ENCODE measurements at regions not wholly inside any gene's neighbourhood (a gene's known extent, or its start where the extent isn't known, plus 50 kb on each side); places are given as distances from the start of the nearest gene placed in this dataset.

DNA sequence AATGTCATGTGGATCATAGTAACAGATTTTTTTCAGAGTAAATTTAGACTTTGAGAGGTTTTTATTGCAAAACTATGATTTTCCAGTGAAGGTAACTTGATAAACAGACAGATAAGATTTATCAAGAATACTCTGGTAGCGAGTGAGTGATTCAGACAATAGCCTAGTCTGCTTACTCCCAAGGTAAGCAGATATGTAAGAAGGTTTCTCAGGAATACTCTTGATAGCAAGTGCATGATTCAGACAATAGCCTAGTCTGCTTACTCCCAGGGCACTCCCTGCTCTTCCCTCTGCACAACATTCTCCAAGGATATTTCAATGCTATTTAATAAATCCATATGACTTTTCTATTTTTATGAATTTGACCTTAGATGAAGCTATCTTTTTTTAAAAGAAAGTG, 1881.5 kb downstream of the EFNA5 start:
- no peak overlapping the region for H3K4me3 ChIP-seq (ENCODE audit: low read depth, low read length)
- in situ Hi-C loops (cut with HindIII; ENCODE audit: low sequenced_read_pairs), result no loop called here
- TF ChIP-seq, protein P1, sequence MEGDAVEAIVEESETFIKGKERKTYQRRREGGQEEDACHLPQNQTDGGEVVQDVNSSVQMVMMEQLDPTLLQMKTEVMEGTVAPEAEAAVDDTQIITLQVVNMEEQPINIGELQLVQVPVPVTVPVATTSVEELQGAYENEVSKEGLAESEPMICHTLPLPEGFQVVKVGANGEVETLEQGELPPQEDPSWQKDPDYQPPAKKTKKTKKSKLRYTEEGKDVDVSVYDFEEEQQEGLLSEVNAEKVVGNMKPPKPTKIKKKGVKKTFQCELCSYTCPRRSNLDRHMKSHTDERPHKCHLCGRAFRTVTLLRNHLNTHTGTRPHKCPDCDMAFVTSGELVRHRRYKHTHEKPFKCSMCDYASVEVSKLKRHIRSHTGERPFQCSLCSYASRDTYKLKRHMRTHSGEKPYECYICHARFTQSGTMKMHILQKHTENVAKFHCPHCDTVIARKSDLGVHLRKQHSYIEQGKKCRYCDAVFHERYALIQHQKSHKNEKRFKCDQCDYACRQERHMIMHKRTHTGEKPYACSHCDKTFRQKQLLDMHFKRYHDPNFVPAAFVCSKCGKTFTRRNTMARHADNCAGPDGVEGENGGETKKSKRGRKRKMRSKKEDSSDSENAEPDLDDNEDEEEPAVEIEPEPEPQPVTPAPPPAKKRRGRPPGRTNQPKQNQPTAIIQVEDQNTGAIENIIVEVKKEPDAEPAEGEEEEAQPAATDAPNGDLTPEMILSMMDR (IDR thresholded peaks at IDR 0.05; ENCODE audit: low read depth, low read length), result no peak
- no peak for DNase-seq (ENCODE audit: low read depth, low spot score)

DNA sequence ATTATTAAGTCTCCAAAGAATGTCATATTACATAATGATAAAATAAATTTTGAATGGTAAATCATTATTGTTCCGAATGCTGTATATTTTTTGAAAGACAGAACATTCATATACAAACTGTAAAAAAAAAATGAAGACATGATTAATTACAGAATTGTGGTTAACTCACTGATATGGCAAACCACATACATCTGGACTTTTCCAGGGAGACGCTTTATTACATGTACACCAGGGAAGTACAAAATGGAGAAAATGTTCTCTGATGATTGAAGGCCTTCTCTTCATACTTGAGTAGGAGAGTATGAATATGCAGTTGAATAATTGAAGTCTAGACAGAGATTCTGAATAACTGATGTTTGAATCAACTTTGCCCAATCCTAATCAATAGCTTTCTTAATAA, 1886.9 kb downstream of the EFNA5 start:
- no peak for DNase-seq (ENCODE audit: low read depth, low spot score)
- in situ Hi-C loops (cut with HindIII; ENCODE audit: low sequenced_read_pairs), result no loop called here
- no peak overlapping the region for H3K4me3 ChIP-seq (ENCODE audit: low read depth, low read length)
- TF ChIP-seq, protein P1 (IDR thresholded peaks at IDR 0.05; ENCODE audit: low read depth, low read length), result no peak

DNA sequence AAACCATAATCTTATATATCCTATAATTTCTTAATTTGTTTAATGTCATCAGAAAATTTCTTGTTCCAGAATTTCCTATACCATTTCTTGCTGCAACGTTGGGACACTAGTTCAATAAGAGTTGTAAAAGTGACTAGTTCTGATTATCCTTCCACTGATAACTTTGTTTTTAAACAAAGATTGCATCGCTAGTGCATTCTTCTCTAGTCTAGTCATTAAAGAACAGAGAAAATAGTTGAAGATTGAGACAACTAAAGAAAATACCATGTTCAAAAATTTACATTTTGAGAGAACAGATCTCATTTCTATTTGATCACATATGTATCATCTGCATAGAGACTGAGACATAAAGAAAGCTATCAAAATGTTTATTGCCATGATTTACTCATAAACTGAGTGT, 1888.2 kb downstream of the EFNA5 start:
- peak; percentile 6 for DNase-seq (ENCODE audit: low read depth, low spot score)
- TF ChIP-seq, protein P1 (IDR thresholded peaks at IDR 0.05; ENCODE audit: low read depth, low read length), result no peak
- no peak overlapping the region for H3K4me3 ChIP-seq (ENCODE audit: low read depth, low read length)
- in situ Hi-C loops (cut with HindIII; ENCODE audit: low sequenced_read_pairs), result no loop called here

DNA sequence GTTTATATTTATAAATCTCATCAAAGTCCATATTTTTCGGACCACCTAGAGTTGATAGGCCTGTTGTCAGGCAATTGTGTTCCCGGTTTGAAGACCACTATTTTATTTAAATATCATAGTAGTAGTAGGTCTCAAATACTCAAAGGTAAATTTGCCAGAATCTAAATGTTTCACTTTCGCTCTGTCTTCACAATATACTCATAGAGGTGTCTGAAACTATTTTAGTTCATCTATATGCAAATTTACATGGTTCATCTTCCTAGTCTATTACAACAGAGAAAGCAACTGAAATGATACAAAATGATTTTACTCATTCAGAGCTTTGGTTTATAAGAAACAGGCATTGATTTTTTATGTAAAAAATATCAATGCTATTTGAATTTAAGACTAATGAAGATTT, 1897.5 kb downstream of the EFNA5 start:
- no peak for DNase-seq (ENCODE audit: low read depth, low spot score)
- no peak overlapping the region for H3K4me3 ChIP-seq (ENCODE audit: low read depth, low read length)
- in situ Hi-C loops (cut with HindIII; ENCODE audit: low sequenced_read_pairs), result no loop called here
- TF ChIP-seq, protein P1 (IDR thresholded peaks at IDR 0.05; ENCODE audit: low read depth, low read length), result no peak

DNA sequence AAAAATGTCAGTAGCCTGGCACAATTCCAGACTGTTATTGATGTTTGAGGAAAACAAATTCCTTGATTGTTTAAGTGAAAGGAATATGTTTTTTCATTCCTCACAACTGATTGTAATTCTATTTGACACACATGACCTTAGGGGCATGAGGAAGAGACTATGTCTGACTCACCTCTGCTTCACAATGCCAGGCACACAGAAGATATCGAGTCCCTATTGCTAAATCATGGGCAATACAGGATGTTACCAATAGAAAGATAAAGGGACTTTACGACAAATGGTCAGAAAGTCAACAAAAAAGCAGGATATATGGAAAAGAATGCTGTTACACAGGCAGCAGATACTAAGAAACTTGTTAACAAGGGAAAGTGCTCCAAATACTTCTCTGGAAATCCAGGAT, 1903.5 kb downstream of the EFNA5 start:
- H3K4me3 ChIP-seq (ENCODE audit: low read depth, low read length), result no peak overlapping the region
- in situ Hi-C loops (cut with HindIII; ENCODE audit: low sequenced_read_pairs), result no loop called here
- TF ChIP-seq, protein P1 (IDR thresholded peaks at IDR 0.05; ENCODE audit: low read depth, low read length), result no peak
- DNase-seq (ENCODE audit: low read depth, low spot score), result no peak

DNA sequence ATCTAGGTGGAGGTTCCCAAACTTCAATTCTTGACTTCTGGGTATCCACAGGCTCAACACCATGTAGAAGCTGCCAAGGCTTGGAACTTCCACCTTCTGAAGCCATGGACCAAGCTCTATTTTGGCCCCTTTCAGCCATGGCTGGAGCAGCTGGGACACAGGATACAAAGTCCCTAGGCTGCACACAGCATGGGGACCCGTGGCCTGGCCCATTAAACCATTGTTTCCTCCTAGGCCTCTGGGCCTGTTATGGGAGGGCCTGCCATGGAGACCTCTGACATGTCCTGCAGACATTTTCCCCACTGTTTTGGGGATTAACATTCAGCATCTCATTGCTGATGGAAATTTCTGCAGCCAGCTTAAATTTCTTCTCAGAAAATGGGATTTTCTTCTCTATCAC, 1908.0 kb downstream of the EFNA5 start:
- no peak overlapping the region for H3K4me3 ChIP-seq (ENCODE audit: low read depth, low read length)
- in situ Hi-C loops (cut with HindIII; ENCODE audit: low sequenced_read_pairs), result no loop called here
- TF ChIP-seq, protein P1 (IDR thresholded peaks at IDR 0.05; ENCODE audit: low read depth, low read length), result no peak
- no peak for DNase-seq (ENCODE audit: low read depth, low spot score)

DNA sequence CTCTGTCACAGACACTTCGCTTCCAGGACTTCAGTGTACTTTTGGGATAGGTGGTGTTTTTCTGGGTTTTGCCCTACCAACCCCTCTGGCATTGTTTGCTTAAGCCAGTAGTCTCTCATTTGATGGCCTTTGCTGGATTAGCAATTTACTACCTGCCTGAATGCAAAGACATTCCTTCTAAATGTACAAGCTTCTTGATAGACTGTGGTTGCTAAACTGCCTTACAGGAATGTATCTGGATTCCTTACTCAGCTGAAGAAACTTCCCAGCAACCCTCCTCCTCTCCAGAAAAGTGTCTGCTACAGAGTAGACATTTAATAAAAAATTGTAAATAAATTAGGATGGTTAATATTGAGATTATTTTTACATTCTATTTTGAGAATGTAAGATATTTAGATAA, 1916.7 kb downstream of the EFNA5 start:
- in situ Hi-C loops (cut with HindIII; ENCODE audit: low sequenced_read_pairs), result no loop called here
- DNase-seq (ENCODE audit: low read depth, low spot score), result peak; percentile 27
- H3K4me3 ChIP-seq (ENCODE audit: low read depth, low read length), result no peak overlapping the region
- TF ChIP-seq, protein P1 (IDR thresholded peaks at IDR 0.05; ENCODE audit: low read depth, low read length), result no peak
